HL-60 (cell line): ENCODE measurements at regions not wholly inside any gene's neighbourhood (a gene's known extent, or its start where the extent isn't known, plus 50 kb on each side); places are given as distances from the start of the nearest gene placed in this dataset.

Experiments
- CTCF ChIP-seq: IDR thresholded peaks from one replicate; pipeline ENCODE4 v1.5.1; 2011; ENCODE audit warnings: low read length, control low read depth, inconsistent platforms; ENCODE audit not compliant: insufficient read depth
- GABPA ChIP-seq: IDR thresholded peaks from 2 replicates; pipeline ENCODE4 v1.6.1; 2012; ENCODE audit warnings: low read depth
- POLR2AphosphoS5 ChIP-seq: IDR thresholded peaks from 2 replicates; pipeline ENCODE4 v1.6.1; 2012; ENCODE audit warnings: low read depth
- REST ChIP-seq: IDR thresholded peaks from 2 replicates; pipeline ENCODE4 v1.6.1; 2012; ENCODE audit warnings: low read depth; ENCODE audit not compliant: insufficient replicate concordance

- TF ChIP-seq CTCF (no peak), POLR2AphosphoS5 (no peak), GABPA (no peak), REST (no peak)
These were observed 218.4 kb upstream of the KLF4 start for GRCh38 chr9:107707915-107708441.
